MCF 10A (cell line): ENCODE measurements at regions not wholly inside any gene's neighbourhood (a gene's known extent, or its start where the extent isn't known, plus 50 kb on each side); places are given as distances from the start of the nearest gene placed in this dataset.

Experiments
- BruUV-seq: library from RNA; stranded (reverse); fragments of 400-500 nt; replicated peaks from 2 replicates; lab custom pipeline; 2021; lab: Mats Ljungman, UMichigan
- CTCF ChIA-PET: fragments of 300-600 bp; sonication (Branson Sonifier 250); formaldehyde crosslinking; extraction: SDS; loops from one replicate; lab custom pipeline; 2021; ENCODE audit warnings: antibody characterized with exemption, inconsistent platforms; lab: Yijun Ruan, JAX
- POLR2A ChIA-PET: fragments of 300-600, 350-650 bp; sonication (Branson Sonifier 250); formaldehyde crosslinking; extraction: SDS; loops from one replicate; lab custom pipeline; 2020; ENCODE audit warnings: antibody characterized with exemption, inconsistent platforms; lab: Yijun Ruan, JAX
- DNase-seq: peaks from one replicate; pipeline ENCODE4 v3.0.0-alpha.2; 2018; ENCODE audit not compliant: unreplicated experiment
- H3K27ac Mint-ChIP-seq: one replicate; pipeline ENCODE4 v1.8.0; 2022; ENCODE audit warnings: mild to moderate bottlenecking, low read depth, mixed read lengths; ENCODE audit not compliant: unreplicated experiment
- H3K27me3 Mint-ChIP-seq: one replicate; pipeline ENCODE4 v1.8.0; 2022; ENCODE audit warnings: mixed read lengths; ENCODE audit not compliant: insufficient read depth, unreplicated experiment
- H3K36me3 Mint-ChIP-seq: one replicate; pipeline ENCODE4 v1.8.0; 2022; ENCODE audit warnings: mild to moderate bottlenecking, moderate library complexity, mixed read lengths; ENCODE audit not compliant: insufficient read depth, unreplicated experiment
- H3K4me1 Mint-ChIP-seq: one replicate; pipeline ENCODE4 v1.8.0; 2022; ENCODE audit warnings: mixed read lengths; ENCODE audit not compliant: insufficient read depth, unreplicated experiment
- H3K4me3 Mint-ChIP-seq: one replicate; pipeline ENCODE4 v1.8.0; 2022; ENCODE audit warnings: mild to moderate bottlenecking, moderate library complexity, mixed read lengths; ENCODE audit not compliant: unreplicated experiment
- H3K9me3 Mint-ChIP-seq: one replicate; pipeline ENCODE4 v1.8.0; 2022; ENCODE audit warnings: mixed read lengths; ENCODE audit not compliant: unreplicated experiment
- CTCF ChIP-seq: fragments of 200-600 bp; IDR thresholded peaks from one replicate; pipeline ENCODE4 v1.8.0; 2022; ENCODE audit warnings: antibody characterized with exemption, mild to moderate bottlenecking; ENCODE audit not compliant: unreplicated experiment
- intact Hi-C: fragments of 100-400 bp; cut with micrococcal nuclease; formaldehyde crosslinking; loops from 2 replicates; pipeline ENCODE4 v1.14.1; 2022

GRCh38 chr5:147979761-147980160 lies 73.4 kb upstream of the C5orf46 start:
- DNase-seq, result no peak
- H3K36me3 Mint-ChIP-seq, result no peaks in the 10 kb centered on the region
- intact Hi-C loops, result no loop called here
- no peaks in the 10 kb centered on the region for H3K27me3 Mint-ChIP-seq
- ChIA-PET POLR2A (no interaction called here), CTCF (no interaction called here)
- TF ChIP-seq CTCF, result no peak
- no peak overlapping the region for H3K4me3 Mint-ChIP-seq
- no peaks in the 10 kb centered on the region for H3K4me1 Mint-ChIP-seq
- peaks cover 6% of the 10 kb centered on the region for H3K9me3 Mint-ChIP-seq
- BruUV-seq, result no TSS peak
- H3K27ac Mint-ChIP-seq, result no peak overlapping the region

GRCh38 chr5:147972076-147972840 lies 65.9 kb upstream of the C5orf46 start:
- no TSS peak for BruUV-seq
- Mint-ChIP-seq H3K9me3 (no peaks in the 10 kb centered on the region), H3K27me3 (no peaks in the 10 kb centered on the region), H3K36me3 (no peaks in the 10 kb centered on the region), H3K4me1 (peaks cover 11% of the 10 kb centered on the region), H3K27ac (no peak overlapping the region), H3K4me3 (no peak overlapping the region)
- intact Hi-C loops, result no loop called here
- no peak for TF ChIP-seq CTCF
- DNase-seq, result no peak
- ChIA-PET POLR2A (interaction anchor here (1.1 to 1.6 kb wide), 2 partner anchors 9 to 92 kb away, joined by 3 to 5 read pairs; no protein-coding TSS in a partner anchor), CTCF (interaction anchor here (0.8 to 1.6 kb wide), 2 partner anchors 10 to 13 kb away, joined by 3 to 4 read pairs; no protein-coding TSS in a partner anchor)

- Mint-ChIP-seq H3K9me3 (no peaks in the 10 kb centered on the region), H3K27ac (no peak overlapping the region), H3K4me3 (no peak overlapping the region), H3K27me3 (no peaks in the 10 kb centered on the region), H3K36me3 (no peaks in the 10 kb centered on the region), H3K4me1 (peaks cover 11% of the 10 kb centered on the region)
- TF ChIP-seq CTCF, result no peak
- intact Hi-C loops, result no loop called here
- ChIA-PET CTCF (interaction anchor here (1.0 to 1.3 kb wide), 3 partner anchors 13 to 36 kb away, joined by 3 read pairs; no protein-coding TSS in a partner anchor), POLR2A (interaction anchor here (1.0 kb wide), 1 partner anchor 15 kb away, joined by 3 read pairs; no protein-coding TSS in a partner anchor)
- BruUV-seq, result no TSS peak
- DNase-seq, result no peak
Measured at GRCh38 chr5:147971472-147971871, 65.1 kb upstream of the C5orf46 start.

GRCh38 chr5:147968855-147969254 lies 62.5 kb upstream of the C5orf46 start:
- no peaks in the 10 kb centered on the region for H3K9me3 Mint-ChIP-seq

More at GRCh38 chr5:147968855-147969254, 62.5 kb upstream of the C5orf46 start:
- TF ChIP-seq CTCF, result no peak
- H3K4me1 Mint-ChIP-seq, result peaks cover 11% of the 10 kb centered on the region
- ChIA-PET CTCF (interaction anchor here (1.4 kb wide), 1 partner anchor 138 kb away, joined by 5 read pairs; no protein-coding TSS in a partner anchor), POLR2A (interaction anchor here (1.4 kb wide), 1 partner anchor 34 kb away, joined by 3 read pairs; no protein-coding TSS in a partner anchor)
- no peak overlapping the region for H3K4me3 Mint-ChIP-seq
- intact Hi-C loops, result no loop called here
- DNase-seq, result peak; percentile 82
- H3K27ac Mint-ChIP-seq, result no peak overlapping the region
- H3K27me3 Mint-ChIP-seq, result no peaks in the 10 kb centered on the region
- no peaks in the 10 kb centered on the region for H3K36me3 Mint-ChIP-seq
- BruUV-seq, result no TSS peak
